ENCODE measurements at regions not wholly inside any gene's neighbourhood (a gene's known extent, or its start where the extent isn't known, plus 50 kb on each side); places are given as distances from the start of the nearest gene placed in this dataset.

DNA sequence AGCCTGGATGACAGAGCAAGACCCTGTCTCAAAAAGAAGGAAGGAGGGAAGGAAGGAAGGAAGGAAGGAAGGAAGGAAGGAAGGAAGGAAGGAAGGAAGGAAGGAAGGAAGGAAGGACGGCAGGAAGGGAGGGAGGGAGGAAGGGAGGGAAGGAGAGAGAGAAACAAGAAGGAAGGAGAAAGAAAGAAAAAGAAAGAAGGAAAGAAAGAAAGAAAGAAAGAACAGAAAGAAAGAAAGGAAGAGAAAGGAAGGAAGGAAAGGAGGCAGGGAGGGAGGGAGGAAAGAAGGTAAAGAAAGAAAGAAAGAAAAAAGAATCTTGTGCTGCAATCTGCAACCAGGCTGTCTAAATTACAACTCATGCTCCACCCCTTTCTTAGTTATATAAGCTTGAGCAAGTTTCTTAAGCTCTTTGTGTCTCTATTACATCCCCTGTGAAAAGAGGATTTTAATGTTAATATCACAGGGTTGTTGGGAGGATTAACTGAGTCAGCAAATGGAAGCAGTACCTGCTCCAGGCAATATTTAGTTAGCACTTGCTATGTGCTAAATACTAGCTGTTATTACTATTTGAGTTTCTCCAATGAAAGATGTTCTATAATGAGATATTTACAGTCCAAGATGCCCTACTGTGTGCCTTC lies 917.9 kb upstream of the AUTS2 start:
- TF ChIP-seq TAF1 (IDR thresholded peaks at IDR 0.05; ENCODE audit: borderline replicate concordance, insufficient read depth, low read length) (no peak), SIN3A (IDR thresholded peaks at IDR 0.05; ENCODE audit: borderline replicate concordance, insufficient read depth, low read length) (no peak)
- TF ChIP-seq, protein P1, sequence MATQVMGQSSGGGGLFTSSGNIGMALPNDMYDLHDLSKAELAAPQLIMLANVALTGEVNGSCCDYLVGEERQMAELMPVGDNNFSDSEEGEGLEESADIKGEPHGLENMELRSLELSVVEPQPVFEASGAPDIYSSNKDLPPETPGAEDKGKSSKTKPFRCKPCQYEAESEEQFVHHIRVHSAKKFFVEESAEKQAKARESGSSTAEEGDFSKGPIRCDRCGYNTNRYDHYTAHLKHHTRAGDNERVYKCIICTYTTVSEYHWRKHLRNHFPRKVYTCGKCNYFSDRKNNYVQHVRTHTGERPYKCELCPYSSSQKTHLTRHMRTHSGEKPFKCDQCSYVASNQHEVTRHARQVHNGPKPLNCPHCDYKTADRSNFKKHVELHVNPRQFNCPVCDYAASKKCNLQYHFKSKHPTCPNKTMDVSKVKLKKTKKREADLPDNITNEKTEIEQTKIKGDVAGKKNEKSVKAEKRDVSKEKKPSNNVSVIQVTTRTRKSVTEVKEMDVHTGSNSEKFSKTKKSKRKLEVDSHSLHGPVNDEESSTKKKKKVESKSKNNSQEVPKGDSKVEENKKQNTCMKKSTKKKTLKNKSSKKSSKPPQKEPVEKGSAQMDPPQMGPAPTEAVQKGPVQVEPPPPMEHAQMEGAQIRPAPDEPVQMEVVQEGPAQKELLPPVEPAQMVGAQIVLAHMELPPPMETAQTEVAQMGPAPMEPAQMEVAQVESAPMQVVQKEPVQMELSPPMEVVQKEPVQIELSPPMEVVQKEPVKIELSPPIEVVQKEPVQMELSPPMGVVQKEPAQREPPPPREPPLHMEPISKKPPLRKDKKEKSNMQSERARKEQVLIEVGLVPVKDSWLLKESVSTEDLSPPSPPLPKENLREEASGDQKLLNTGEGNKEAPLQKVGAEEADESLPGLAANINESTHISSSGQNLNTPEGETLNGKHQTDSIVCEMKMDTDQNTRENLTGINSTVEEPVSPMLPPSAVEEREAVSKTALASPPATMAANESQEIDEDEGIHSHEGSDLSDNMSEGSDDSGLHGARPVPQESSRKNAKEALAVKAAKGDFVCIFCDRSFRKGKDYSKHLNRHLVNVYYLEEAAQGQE (IDR thresholded peaks at IDR 0.05; ENCODE audit: insufficient read depth in 1 of 2, low read depth in 2 of 2, low read length in 2 of 2) = no peak

Measured in PFSK-1 (cell line).